NCI-H1105 treated with DMSO at 0.1 percent for 48 hours (cell line): ENCODE measurements at regions not wholly inside any gene's neighbourhood (a gene's known extent, or its start where the extent isn't known, plus 50 kb on each side); places are given as distances from the start of the nearest gene placed in this dataset.

ENCODE experiments used
- DNase-seq: peaks from one replicate; lab custom pipeline; 2025; lab: John Stamatoyannopoulos, UW

GRCh38 chr15:49751191-49751590, 130.3 kb downstream of the DTWD1 start:
- DNase-seq = no peak

GRCh38 chr15:49751751-49752150, 130.9 kb downstream of the DTWD1 start:
- DNase-seq = no peak

- no peak for DNase-seq
Measured at GRCh38 chr15:49752517-49752916, 131.7 kb downstream of the DTWD1 start.

GRCh38 chr15:49758456-49758855, 137.6 kb downstream of the DTWD1 start:
- no peak for DNase-seq

GRCh38 chr15:49758856-49759255, 138.0 kb downstream of the DTWD1 start:
- DNase-seq = no peak

GRCh38 chr15:49760749-49761148, 139.9 kb downstream of the DTWD1 start:
- DNase-seq = no peak

GRCh38 chr15:49769225-49769624, 148.4 kb downstream of the DTWD1 start:
- DNase-seq = no peak

DNA sequence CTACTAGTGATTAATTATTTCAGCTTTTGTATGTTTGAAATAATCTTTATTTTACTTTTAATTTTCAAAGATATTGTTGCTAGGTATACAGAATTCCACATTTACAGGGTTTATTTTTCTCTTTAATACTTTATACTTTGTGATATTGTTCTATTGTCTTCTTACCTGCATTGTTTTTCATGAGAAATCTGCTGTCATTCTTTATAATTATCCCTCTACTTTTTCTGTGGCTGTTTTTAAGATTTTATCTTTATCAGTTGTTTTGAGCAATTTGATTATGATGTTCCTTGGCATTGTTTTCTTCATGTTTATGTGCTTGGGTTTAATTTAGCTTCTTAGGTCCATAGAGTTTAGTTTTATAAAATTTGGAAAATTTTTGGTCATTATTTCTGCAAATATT, 168.6 kb downstream of the DTWD1 start:
- no peak for DNase-seq

DNA sequence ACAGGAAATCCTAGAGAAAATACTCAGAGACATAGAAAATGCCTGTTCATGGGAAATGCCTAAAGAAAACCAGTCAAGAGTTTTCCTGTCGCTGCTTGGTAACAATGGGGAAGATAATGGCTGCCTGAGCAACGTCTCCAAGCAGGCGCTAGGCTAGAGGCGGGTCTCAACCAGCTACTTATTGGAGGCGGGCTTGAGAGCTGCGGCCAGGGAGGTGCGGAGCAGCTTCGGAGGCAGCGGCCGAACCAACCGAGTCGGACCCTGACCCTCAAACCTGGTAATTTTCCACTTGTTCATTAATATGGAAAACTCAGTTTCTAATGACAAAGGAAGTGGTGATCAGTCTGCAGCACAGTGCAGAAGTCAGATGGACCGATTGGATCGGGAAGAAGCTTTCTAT, 173.1 kb downstream of the DTWD1 start:
- DNase-seq = no peak

DNA sequence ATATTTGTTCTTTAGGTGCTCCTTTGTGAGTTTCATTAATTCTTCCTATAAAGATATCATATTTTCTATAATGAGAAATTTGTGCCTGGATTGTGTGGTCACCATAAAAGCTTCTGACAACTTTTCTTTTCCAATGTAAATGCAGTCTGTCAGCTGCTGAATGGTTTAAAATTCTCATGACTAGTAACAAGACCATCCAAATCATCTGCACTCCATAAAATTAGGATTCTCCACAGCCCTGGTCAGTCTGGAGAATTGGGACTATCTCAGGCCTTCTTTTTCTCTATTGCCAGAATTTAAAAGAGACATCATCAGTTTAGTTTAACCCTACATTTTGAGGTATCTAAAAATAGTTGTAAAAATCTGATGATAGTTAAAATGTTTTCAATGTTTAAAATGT, 180.9 kb downstream of the DTWD1 start:
- DNase-seq = no peak
